Liver (tissue), 3 donors: ENCODE measurements at regions not wholly inside any gene's neighbourhood (a gene's known extent, or its start where the extent isn't known, plus 50 kb on each side); places are given as distances from the start of the nearest gene placed in this dataset.

Source experiments
- CTCF ChIP-seq: fragments of 150-350 bp; IDR thresholded peaks from 2 replicates; pipeline ENCODE4 v1.5.1; 2017; ENCODE audit warnings: improper control_type of control experiment, low read depth, low read length; ENCODE audit not compliant: missing input control
- EGR1 ChIP-seq, 2 donors: IDR thresholded peaks; 2 replicates each; pipeline ENCODE4 v1.6.1; 2016 to 2018; ENCODE audit warnings: antibody characterized with exemption in 2 of 2, low read depth in 2 of 2
- GABPA ChIP-seq, 2 donors: IDR thresholded peaks in 1 of 2; conservative IDR thresholded peaks in 1 of 2; 2 replicates each; pipeline ENCODE4 v1.6.1; 2016; ENCODE audit warnings: antibody characterized with exemption in 2 of 2, mild to moderate bottlenecking in 1 of 2, moderate library complexity in 1 of 2
- SP1 ChIP-seq: IDR thresholded peaks from 2 replicates; pipeline ENCODE4 v1.6.1; 2018; ENCODE audit warnings: antibody characterized with exemption, mild to moderate bottlenecking
- YY1 ChIP-seq: IDR thresholded peaks from 2 replicates; pipeline ENCODE4 v1.6.1; 2016; ENCODE audit warnings: antibody characterized with exemption, mild to moderate bottlenecking
- TF ChIP-seq, protein P1 (sequence below): IDR thresholded peaks from 2 replicates; pipeline ENCODE4 v1.6.1; 2016; ENCODE audit warnings: antibody characterized with exemption, mild to moderate bottlenecking
- TF ChIP-seq, protein P2 (sequence below): IDR thresholded peaks from 2 replicates; pipeline ENCODE4 v1.6.1; 2016; ENCODE audit warnings: antibody characterized with exemption
- donor health status: healthy.
- donor health status: healthy.

- TF ChIP-seq CTCF (no peak), SP1 (no peak), GABPA (IDR thresholded peaks at IDR 0.05 in 1 of 2, conservative IDR thresholded peaks at IDR 0.05 in 1 of 2) (no peak), EGR1 (IDR thresholded peaks at IDR 0.05; ENCODE audit: low read depth in 2 of 2) (no peak), YY1 (no peak)
- TF ChIP-seq, protein P1, sequence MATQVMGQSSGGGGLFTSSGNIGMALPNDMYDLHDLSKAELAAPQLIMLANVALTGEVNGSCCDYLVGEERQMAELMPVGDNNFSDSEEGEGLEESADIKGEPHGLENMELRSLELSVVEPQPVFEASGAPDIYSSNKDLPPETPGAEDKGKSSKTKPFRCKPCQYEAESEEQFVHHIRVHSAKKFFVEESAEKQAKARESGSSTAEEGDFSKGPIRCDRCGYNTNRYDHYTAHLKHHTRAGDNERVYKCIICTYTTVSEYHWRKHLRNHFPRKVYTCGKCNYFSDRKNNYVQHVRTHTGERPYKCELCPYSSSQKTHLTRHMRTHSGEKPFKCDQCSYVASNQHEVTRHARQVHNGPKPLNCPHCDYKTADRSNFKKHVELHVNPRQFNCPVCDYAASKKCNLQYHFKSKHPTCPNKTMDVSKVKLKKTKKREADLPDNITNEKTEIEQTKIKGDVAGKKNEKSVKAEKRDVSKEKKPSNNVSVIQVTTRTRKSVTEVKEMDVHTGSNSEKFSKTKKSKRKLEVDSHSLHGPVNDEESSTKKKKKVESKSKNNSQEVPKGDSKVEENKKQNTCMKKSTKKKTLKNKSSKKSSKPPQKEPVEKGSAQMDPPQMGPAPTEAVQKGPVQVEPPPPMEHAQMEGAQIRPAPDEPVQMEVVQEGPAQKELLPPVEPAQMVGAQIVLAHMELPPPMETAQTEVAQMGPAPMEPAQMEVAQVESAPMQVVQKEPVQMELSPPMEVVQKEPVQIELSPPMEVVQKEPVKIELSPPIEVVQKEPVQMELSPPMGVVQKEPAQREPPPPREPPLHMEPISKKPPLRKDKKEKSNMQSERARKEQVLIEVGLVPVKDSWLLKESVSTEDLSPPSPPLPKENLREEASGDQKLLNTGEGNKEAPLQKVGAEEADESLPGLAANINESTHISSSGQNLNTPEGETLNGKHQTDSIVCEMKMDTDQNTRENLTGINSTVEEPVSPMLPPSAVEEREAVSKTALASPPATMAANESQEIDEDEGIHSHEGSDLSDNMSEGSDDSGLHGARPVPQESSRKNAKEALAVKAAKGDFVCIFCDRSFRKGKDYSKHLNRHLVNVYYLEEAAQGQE: no peak
- TF ChIP-seq, protein P2, sequence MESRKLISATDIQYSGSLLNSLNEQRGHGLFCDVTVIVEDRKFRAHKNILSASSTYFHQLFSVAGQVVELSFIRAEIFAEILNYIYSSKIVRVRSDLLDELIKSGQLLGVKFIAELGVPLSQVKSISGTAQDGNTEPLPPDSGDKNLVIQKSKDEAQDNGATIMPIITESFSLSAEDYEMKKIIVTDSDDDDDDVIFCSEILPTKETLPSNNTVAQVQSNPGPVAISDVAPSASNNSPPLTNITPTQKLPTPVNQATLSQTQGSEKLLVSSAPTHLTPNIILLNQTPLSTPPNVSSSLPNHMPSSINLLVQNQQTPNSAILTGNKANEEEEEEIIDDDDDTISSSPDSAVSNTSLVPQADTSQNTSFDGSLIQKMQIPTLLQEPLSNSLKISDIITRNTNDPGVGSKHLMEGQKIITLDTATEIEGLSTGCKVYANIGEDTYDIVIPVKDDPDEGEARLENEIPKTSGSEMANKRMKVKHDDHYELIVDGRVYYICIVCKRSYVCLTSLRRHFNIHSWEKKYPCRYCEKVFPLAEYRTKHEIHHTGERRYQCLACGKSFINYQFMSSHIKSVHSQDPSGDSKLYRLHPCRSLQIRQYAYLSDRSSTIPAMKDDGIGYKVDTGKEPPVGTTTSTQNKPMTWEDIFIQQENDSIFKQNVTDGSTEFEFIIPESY: no peak
Observed at GRCh38 chr4:123919576-123920098, 523.0 kb downstream of the SPRY1 start.
